HG02642 (cell line): ENCODE measurements at regions not wholly inside any gene's neighbourhood (a gene's known extent, or its start where the extent isn't known, plus 50 kb on each side); places are given as distances from the start of the nearest gene placed in this dataset.

Experiments
- ATAC-seq: cut with Tn5 transposase; IDR thresholded peaks from one replicate; pipeline ENCODE4 v1.9.1; 2021; ENCODE audit warnings: mild to moderate bottlenecking; ENCODE audit not compliant: unreplicated experiment, poor library complexity

DNA sequence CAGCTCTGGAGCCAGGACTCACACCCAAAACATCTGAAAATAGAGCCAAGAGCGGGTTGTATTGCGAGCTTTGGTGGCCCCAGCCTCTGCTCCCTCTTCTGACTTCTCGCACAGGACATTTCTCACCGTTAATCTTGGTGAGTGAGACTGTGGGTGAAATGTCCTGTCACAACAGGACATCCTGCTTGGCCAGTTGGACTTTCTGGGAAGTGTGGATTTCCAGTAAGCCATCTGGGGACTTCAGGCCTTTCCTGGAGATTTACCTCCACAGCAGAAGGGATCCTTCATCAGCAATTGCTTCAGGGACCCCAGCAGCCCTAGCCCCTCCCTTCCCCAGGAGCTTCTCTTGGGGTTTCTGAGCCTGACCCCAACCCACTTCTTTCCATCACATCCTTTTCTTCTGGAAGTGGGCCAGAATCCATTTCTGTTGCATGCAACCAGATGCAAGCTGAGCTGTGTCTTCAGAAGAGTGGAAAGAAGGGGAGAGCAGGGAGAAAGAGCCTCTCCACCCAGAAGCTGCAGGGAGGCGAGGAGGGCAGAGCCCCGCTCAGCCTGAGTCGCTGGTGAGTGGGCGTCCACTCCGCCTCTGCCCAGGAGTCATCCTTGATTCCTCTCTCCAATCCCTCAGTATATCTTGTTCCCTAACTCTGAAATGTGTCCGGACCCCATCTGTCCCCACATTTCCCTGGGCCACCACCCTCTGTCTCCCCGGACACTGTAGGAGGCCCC is 50.3 kb upstream of the GADD45G start:
- no peak for ATAC-seq

DNA sequence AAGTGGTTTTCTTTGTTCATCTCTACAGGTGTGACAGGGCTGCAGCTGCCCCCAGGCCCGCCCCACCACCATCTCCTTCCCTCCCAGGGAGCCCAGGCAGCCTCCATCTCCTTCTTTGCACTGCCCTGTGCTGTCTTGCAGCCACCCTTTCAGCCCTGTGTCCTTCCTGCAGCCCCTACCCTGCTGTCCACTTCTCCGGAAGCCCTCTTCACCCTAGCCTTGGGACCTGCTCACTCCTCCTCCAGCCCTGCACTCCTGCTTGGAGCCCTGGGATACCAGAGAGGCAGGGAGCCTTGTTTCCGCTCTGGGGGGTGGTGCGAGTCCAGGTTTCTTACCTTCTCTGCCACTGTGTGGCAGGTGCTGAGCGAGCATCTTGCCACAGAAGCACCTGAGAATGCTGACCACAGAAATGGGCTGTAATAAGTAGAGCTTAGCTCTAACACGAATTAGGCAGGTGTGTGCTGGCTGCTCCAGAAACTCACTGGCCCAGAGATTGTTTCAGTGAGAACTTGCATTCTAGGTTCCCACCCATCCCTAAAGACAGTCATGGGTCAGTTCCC is 51.3 kb upstream of the GADD45G start:
- no peak for ATAC-seq

DNA sequence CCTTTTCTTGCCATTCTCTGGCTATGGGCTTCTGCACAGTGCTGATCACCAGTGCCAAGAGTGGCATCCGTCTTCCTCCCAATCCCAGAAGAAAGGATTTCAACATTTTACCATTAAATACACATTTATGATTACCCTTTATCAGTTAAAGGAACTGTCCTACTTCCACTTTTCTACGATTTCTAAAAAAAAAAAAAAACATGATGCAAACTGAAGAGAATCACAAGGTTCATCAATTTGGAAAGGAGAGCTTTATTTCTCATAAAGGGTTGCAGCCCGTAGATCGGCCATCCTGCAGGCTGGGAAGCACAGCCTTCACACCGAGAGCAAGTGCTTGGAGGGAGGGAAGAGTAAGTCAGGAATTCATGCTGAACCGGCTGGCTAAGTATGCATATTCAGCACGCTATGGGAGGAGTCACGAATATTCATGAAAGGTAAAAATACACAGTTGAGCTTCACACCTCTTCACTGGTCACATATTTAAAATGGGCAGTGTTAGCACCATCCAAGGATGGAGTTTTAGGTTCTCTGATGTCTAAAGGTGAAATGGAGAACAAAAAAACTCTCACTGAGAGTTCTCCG is 52.5 kb upstream of the SEMA4D start:
- ATAC-seq: no peak

DNA sequence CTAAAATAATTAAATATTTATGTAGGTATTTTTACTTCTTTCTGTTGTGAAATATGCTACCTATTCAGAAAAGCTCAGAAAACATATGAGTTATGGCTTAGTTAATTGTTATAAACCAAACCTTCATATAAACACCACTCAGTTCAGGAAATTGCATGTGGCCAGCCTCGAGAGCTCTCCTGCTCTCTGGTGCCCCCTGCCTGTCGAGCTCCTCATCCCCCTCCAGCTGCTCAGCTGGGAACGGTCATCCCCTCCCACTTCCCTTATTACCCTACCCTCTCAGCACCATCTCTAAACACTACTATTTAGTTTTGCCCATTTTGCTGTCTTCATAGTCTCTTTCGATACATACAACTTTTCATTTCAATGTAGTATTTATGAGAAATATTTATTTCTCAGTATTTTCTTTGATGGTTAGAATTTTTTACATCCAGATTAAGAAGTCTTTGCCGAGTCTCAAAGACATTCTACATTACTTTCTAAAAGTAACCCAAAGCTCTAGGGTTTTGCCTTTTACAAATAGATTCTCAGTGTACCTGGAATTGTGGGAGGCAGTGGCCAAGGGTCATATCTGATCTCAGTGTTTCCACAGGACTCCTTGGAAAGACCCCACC is 51.2 kb upstream of the SEMA4D start:
- ATAC-seq: peak; percentile 79

DNA sequence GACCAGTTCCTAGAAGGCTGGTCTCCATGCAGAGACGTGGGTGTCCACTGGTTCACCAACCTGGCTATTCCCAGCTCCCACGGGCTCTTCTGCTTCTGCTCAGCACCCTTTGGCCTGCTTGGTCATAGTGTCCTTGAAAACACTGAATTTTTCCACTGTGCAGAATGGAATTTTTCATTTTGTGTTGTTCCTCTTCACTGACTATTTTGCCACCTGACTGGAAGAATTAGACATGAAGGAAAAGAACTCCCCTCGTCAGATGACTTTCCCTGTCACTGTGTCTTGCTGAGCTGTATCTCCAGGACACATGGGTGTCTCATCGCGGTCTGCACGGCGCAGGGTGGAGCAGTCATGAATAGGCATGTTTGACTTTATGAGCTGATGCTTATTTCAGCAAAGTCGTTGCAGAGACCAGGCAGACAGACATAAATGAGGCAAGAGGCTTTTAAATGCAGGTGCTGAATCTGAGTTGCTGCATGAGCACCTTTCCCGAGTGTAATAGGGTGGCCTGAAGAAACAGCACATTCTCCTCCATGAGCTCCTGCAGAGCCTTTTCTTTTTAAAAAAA is 50.2 kb upstream of the SEMA4D start:
- ATAC-seq: no peak
